Spleen (tissue), 11 donors: ENCODE measurements at regions not wholly inside any gene's neighbourhood (a gene's known extent, or its start where the extent isn't known, plus 50 kb on each side); places are given as distances from the start of the nearest gene placed in this dataset.

ENCODE experiments used
- DNase-seq: peaks from one replicate; pipeline ENCODE4 v3.0.0-alpha.2; 2020
- H3K27ac ChIP-seq, 8 donors: fragments of 200-600 bp; sonication (generic) in 7 of 8; 1 replicate in 4 of 8; 2 replicates in 4 of 8; pipeline versions ENCODE4 v1.5.0 to v1.8.0; 2016 to 2021; ENCODE audit warnings: inconsistent platforms in 4 of 8, mild to moderate bottlenecking in 4 of 8, moderate library complexity in 1 of 8
- H3K27me3 ChIP-seq, 7 donors: fragments of 200-600 bp; sonication (generic) in 6 of 7; replicated peaks in 1 of 7; 1 replicate in 4 of 7; 2 replicates in 3 of 7; pipeline versions ENCODE4 v1.5.0 to v1.8.0; 2016 to 2021; ENCODE audit warnings: inconsistent platforms in 3 of 7, mild to moderate bottlenecking in 1 of 7
- H3K36me3 ChIP-seq, 6 donors: fragments of 200-600 bp; sonication (generic) in 5 of 6; 1 replicate in 4 of 6; 2 replicates in 2 of 6; pipeline versions ENCODE4 v1.5.0 to v1.8.0; 2016 to 2021; ENCODE audit warnings: inconsistent platforms in 2 of 6
- H3K4me1 ChIP-seq, 6 donors: fragments of 200-600 bp; sonication (generic) in 5 of 6; 1 replicate in 3 of 6; 2 replicates in 3 of 6; pipeline versions ENCODE4 v1.5.0 to v1.8.0; 2016 to 2021; ENCODE audit warnings: inconsistent platforms in 3 of 6
- H3K4me3 ChIP-seq, 8 donors: fragments of 200-600 bp; sonication (generic) in 7 of 8; 1 replicate in 4 of 8; 2 replicates in 4 of 8; pipeline versions ENCODE4 v1.5.0 to v1.8.0; 2016 to 2021; ENCODE audit warnings: inconsistent platforms in 4 of 8, mild to moderate bottlenecking in 4 of 8, moderate library complexity in 2 of 8
- H3K9me3 ChIP-seq, 8 donors: fragments of 200-600 bp; sonication (generic) in 7 of 8; 1 replicate in 4 of 8; 2 replicates in 4 of 8; pipeline versions ENCODE4 v1.5.0 to v1.8.0; 2016 to 2021; ENCODE audit warnings: inconsistent platforms in 4 of 8
- CTCF ChIP-seq, 11 experiments: fragments of 200-600 bp in 7 of 11; fragments of 450-650 bp in 4 of 11; sonication (generic) in 4 of 11; IDR thresholded peaks in 8 of 11; conservative IDR thresholded peaks in 3 of 11; 1 replicate in 7 of 11; 2 replicates in 4 of 11; pipeline versions ENCODE4 v1.4.0 to v1.8.0; 2016 to 2021; ENCODE audit warnings: antibody characterized with exemption in 11 of 11, inconsistent platforms in 4 of 11, mild to moderate bottlenecking in 1 of 11
- POLR2A ChIP-seq, 3 donors: fragments of 450-650 bp; IDR thresholded peaks; one replicate each; pipeline ENCODE4 v1.5.1; 2017; ENCODE audit warnings: antibody characterized with exemption in 3 of 3, mild to moderate bottlenecking in 1 of 3
- POLR2AphosphoS5 ChIP-seq, 3 donors: sonication (generic); formaldehyde crosslinking; IDR thresholded peaks; one replicate each; pipeline ENCODE4 v1.5.1; 2017; ENCODE audit warnings: antibody characterized with exemption in 3 of 3
- WGBS, 5 donors: extraction: QIAGEN DNeasy Blood & Tissue Kit in 3 of 5; methylation state at CpG; one replicate each; pipeline versions ENCODE4 v1.1.5 to v1.1.7; 2013 to 2018; 5-methylcytosine and 5-hydroxymethylcytosine counted together
- intact Hi-C: fragments of 100-400 bp; cut with DNase I; formaldehyde crosslinking; loops from one replicate; pipeline ENCODE4 v1.15.0; 2023; ENCODE audit warnings: low total_unique reads
- donor health status: healthy with polysubstance abuse.
- donor health status: DM: no; HTN: no; CAD: no; lungs with moderate emphysema.
- donor health status: DM: no; HTN: no; CAD: no.
- donor health status: Bipolar disorder and iron deficiency.
- donor health status: healthy.
- donor health status: DM: no; HTN: no; CAD: no.
- donor health status: DM: yes; HTN: yes; CAD: no.

GRCh38 chr13:83532809-83533208, 349.5 kb downstream of the SLITRK1 start:
- 85 to 94% (median 87%) methylated on average over 12 of the region's 12 CpGs for WGBS, 5 donors
- intact Hi-C loops = no loop called here
- peaks cover 0 to 34% (median 8%) of the 10 kb centered on the region in 8 donors for H3K9me3 ChIP-seq

GRCh38 chr13:83531022-83531421, 351.3 kb downstream of the SLITRK1 start:
- TF ChIP-seq CTCF (IDR thresholded peaks at IDR 0.05 in 8 of 11, conservative IDR thresholded peaks at IDR 0.05 in 3 of 11) = no peak
- no peak for TF ChIP-seq POLR2A (IDR thresholded peaks at IDR 0.05)
- no peak for TF ChIP-seq POLR2AphosphoS5 (IDR thresholded peaks at IDR 0.05)
- no peaks in the 10 kb centered on the region for H3K27me3 ChIP-seq
- no peak overlapping the region for H3K4me3 ChIP-seq
- no peaks in the 10 kb centered on the region for H3K4me1 ChIP-seq
- H3K36me3 ChIP-seq = no peaks in the 10 kb centered on the region
- no peak overlapping the region for H3K27ac ChIP-seq
- 55 to 89% (median 72%) methylated on average over 1 of the region's 1 CpG for WGBS, 5 donors
- H3K9me3 ChIP-seq = peaks cover 0 to 31% (median 4%) of the 10 kb centered on the region in 8 donors
- intact Hi-C loops = no loop called here
- no peak for DNase-seq

More at GRCh38 chr13:83532809-83533208, 349.5 kb downstream of the SLITRK1 start:
- DNase-seq = no peak
- Histone ChIP-seq H3K27me3 (no peaks in the 10 kb centered on the region), H3K4me1 (no peaks in the 10 kb centered on the region), H3K36me3 (no peaks in the 10 kb centered on the region), H3K27ac (no peak overlapping the region), H3K4me3 (no peak overlapping the region)
- TF ChIP-seq POLR2A (IDR thresholded peaks at IDR 0.05) = no peak
- no peak for TF ChIP-seq CTCF (IDR thresholded peaks at IDR 0.05 in 8 of 11, conservative IDR thresholded peaks at IDR 0.05 in 3 of 11)
- TF ChIP-seq POLR2AphosphoS5 (IDR thresholded peaks at IDR 0.05) = no peak

- no peaks in the 10 kb centered on the region for H3K36me3 ChIP-seq
- no peak overlapping the region for H3K4me3 ChIP-seq
- H3K27ac ChIP-seq = no peak overlapping the region
- H3K9me3 ChIP-seq = peaks cover 0 to 20% (median 3%) of the 10 kb centered on the region in 8 donors
- WGBS, 5 donors = 84 to 94% (median 92%) methylated on average over 12 to 25 of the region's 25 CpGs
- no peak for TF ChIP-seq CTCF (IDR thresholded peaks at IDR 0.05 in 8 of 11, conservative IDR thresholded peaks at IDR 0.05 in 3 of 11)
- TF ChIP-seq POLR2AphosphoS5 (IDR thresholded peaks at IDR 0.05) = no peak
- no peak for TF ChIP-seq POLR2A (IDR thresholded peaks at IDR 0.05)
- intact Hi-C loops = no loop called here
- H3K27me3 ChIP-seq = no peaks in the 10 kb centered on the region
- peak; percentile 69 for DNase-seq
- H3K4me1 ChIP-seq = no peaks in the 10 kb centered on the region
Measured at GRCh38 chr13:83516781-83517180, 365.5 kb downstream of the SLITRK1 start.

GRCh38 chr13:83515268-83516015, 366.8 kb downstream of the SLITRK1 start:
- no peak overlapping the region for H3K27ac ChIP-seq
- H3K36me3 ChIP-seq = no peaks in the 10 kb centered on the region
- no peak for TF ChIP-seq POLR2AphosphoS5 (IDR thresholded peaks at IDR 0.05)
- TF ChIP-seq POLR2A (IDR thresholded peaks at IDR 0.05) = no peak
- TF ChIP-seq CTCF (IDR thresholded peaks at IDR 0.05 in 8 of 11, conservative IDR thresholded peaks at IDR 0.05 in 3 of 11) = no peak
- DNase-seq = no peak
- intact Hi-C loops = no loop called here
- H3K27me3 ChIP-seq = no peaks in the 10 kb centered on the region
- H3K9me3 ChIP-seq = peaks cover 0 to 20% (median 3%) of the 10 kb centered on the region in 8 donors
- no peak overlapping the region for H3K4me3 ChIP-seq
- no peaks in the 10 kb centered on the region for H3K4me1 ChIP-seq
- 61 to 94% (median 76%) methylated on average over 1 of the region's 1 CpG for WGBS, 5 donors
